ENCODE measurements at regions not wholly inside any gene's neighbourhood (a gene's known extent, or its start where the extent isn't known, plus 50 kb on each side); places are given as distances from the start of the nearest gene placed in this dataset.
"Not testable (repeated sequence)": the region's sequence is repeated elsewhere in the genome, so short reads cannot be mapped to it uniquely, and the experiment has no call there.

DNA sequence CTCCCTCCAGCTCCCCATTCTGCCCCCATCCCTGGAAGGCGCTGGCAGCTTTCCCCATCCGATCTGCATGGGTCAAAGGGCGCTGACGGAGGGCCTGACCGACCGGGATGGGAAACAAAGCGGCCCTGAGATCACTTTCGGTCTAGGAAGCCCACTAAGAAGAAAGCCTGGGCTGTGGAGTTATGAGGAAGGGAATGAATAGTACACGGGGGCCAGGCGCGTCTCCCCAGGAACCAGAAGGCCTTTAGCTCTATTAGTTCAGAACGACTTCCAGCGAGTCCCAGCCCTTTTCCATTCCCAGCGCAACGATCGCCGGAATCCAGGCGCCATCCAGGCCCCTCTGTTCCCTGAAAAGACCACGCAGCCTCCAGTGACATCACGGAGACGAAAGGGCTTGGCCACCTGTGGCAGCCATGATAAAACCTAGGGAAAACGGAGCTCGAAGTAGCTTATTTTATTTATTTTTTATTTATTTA is 70.1 kb upstream of the CCDC180 start:
- DNase-seq: no peak
- no peaks in the 10 kb centered on the region for H4K20me1 ChIP-seq (ENCODE audit: insufficient read depth)
- no peak overlapping the region for H3K27ac ChIP-seq (ENCODE audit: low read depth in 2 of 2, low read length in 1 of 2)
- no peak overlapping the region; the same call in 1 of the 2 replicates for H3K9ac ChIP-seq
- peak overlapping the region; percentile 100; the same call in 1 of the 2 replicates for H2AFZ ChIP-seq (ENCODE audit: low read depth)
- H3K36me3 ChIP-seq (replicated peaks in 1 of 2; ENCODE audit: control insufficient read depth in 1 of 2, insufficient read depth in 2 of 2, low read length in 1 of 2): no peaks in the 10 kb centered on the region
- peaks cover 20% of the 10 kb centered on the region for H3F3A ChIP-seq (replicated peaks; ENCODE audit: insufficient read depth)
- H3K27me3 ChIP-seq (ENCODE audit: insufficient read depth): no peaks in the 10 kb centered on the region
- H3K4me3 ChIP-seq (ENCODE audit: low read depth in 2 of 2, low read length in 1 of 2): peak overlapping the region in 1 of 2 experiments; percentile 58; a peak in 2 of 4 replicates
- TF ChIP-seq POLR2AphosphoS5 (IDR thresholded peaks at IDR 0.05; ENCODE audit: low read depth, low read length): no peak
- TF ChIP-seq, protein P1, sequence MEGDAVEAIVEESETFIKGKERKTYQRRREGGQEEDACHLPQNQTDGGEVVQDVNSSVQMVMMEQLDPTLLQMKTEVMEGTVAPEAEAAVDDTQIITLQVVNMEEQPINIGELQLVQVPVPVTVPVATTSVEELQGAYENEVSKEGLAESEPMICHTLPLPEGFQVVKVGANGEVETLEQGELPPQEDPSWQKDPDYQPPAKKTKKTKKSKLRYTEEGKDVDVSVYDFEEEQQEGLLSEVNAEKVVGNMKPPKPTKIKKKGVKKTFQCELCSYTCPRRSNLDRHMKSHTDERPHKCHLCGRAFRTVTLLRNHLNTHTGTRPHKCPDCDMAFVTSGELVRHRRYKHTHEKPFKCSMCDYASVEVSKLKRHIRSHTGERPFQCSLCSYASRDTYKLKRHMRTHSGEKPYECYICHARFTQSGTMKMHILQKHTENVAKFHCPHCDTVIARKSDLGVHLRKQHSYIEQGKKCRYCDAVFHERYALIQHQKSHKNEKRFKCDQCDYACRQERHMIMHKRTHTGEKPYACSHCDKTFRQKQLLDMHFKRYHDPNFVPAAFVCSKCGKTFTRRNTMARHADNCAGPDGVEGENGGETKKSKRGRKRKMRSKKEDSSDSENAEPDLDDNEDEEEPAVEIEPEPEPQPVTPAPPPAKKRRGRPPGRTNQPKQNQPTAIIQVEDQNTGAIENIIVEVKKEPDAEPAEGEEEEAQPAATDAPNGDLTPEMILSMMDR (IDR thresholded peaks at IDR 0.05): no peak
- TF ChIP-seq NRF1 (IDR thresholded peaks at IDR 0.05; ENCODE audit: low read depth, low read length): no peak
- TF ChIP-seq RAD21 (IDR thresholded peaks at IDR 0.05; ENCODE audit: low read length): no peak
- TF ChIP-seq FOSL2 (IDR thresholded peaks at IDR 0.05; ENCODE audit: borderline replicate concordance, low read depth): no peak
- no peak for TF ChIP-seq TEAD4 (IDR thresholded peaks at IDR 0.05; ENCODE audit: borderline replicate concordance, insufficient read depth)
- TF ChIP-seq, protein P2, sequence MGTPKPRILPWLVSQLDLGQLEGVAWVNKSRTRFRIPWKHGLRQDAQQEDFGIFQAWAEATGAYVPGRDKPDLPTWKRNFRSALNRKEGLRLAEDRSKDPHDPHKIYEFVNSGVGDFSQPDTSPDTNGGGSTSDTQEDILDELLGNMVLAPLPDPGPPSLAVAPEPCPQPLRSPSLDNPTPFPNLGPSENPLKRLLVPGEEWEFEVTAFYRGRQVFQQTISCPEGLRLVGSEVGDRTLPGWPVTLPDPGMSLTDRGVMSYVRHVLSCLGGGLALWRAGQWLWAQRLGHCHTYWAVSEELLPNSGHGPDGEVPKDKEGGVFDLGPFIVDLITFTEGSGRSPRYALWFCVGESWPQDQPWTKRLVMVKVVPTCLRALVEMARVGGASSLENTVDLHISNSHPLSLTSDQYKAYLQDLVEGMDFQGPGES (IDR thresholded peaks at IDR 0.05; ENCODE audit: low read depth, low read length): no peak
- TF ChIP-seq SMC3 (IDR thresholded peaks at IDR 0.05; ENCODE audit: low read depth, low read length): no peak
- TF ChIP-seq JUND (IDR thresholded peaks at IDR 0.05): no peak
- TF ChIP-seq, protein P3, sequence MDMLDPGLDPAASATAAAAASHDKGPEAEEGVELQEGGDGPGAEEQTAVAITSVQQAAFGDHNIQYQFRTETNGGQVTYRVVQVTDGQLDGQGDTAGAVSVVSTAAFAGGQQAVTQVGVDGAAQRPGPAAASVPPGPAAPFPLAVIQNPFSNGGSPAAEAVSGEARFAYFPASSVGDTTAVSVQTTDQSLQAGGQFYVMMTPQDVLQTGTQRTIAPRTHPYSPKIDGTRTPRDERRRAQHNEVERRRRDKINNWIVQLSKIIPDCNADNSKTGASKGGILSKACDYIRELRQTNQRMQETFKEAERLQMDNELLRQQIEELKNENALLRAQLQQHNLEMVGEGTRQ (IDR thresholded peaks at IDR 0.05; ENCODE audit: borderline replicate concordance, low read depth, low read length): no peak
- no peak for TF ChIP-seq PBX3 (IDR thresholded peaks at IDR 0.05)
- no peak for TF ChIP-seq FOXJ3 (CRISPR knock-in tag; IDR thresholded peaks at IDR 0.05)
- TF ChIP-seq, protein P4, sequence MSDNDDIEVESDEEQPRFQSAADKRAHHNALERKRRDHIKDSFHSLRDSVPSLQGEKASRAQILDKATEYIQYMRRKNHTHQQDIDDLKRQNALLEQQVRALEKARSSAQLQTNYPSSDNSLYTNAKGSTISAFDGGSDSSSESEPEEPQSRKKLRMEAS (IDR thresholded peaks at IDR 0.05; ENCODE audit: low read depth): no peak
- no peak for TF ChIP-seq RFX5 (IDR thresholded peaks at IDR 0.05; ENCODE audit: low read length)
- no peak for TF ChIP-seq GABPA (IDR thresholded peaks at IDR 0.05; ENCODE audit: low read depth)
- ChIA-PET POLR2A (interaction anchor here (0.6 to 1.3 kb wide), 5 partner anchors 16 to 396 kb away, joined by 3 to 5 read pairs (median 3); partner anchors contain the start of genes NCBP1 and TSTD2), CTCF (interaction anchor here (1.5 to 3.2 kb wide), 3 partner anchors 16 to 381 kb away, joined by 4 to 19 read pairs (median 6); no protein-coding TSS in a partner anchor)
- peaks cover 0 to 4% of the 10 kb centered on the region in 2 experiments; a peak in 2 of 4 replicates for H3K4me1 ChIP-seq (ENCODE audit: control insufficient read depth in 1 of 2, insufficient read depth in 2 of 2, low read depth in 1 of 2, low read length in 1 of 2)
- no peaks in the 10 kb centered on the region for H3K9me2 ChIP-seq
- peak overlapping the region; percentile 19; the same call in 1 of the 2 replicates for H3K4me2 ChIP-seq
- WGBS (ENCODE audit: low lambda C conversion rate): 97% methylated on average over 22 of the region's 23 CpGs
- no peaks in the 10 kb centered on the region for H3K9me3 ChIP-seq
- peaks cover 11% of the 10 kb centered on the region; the same call in 1 of the 2 replicates for H3K79me2 ChIP-seq (ENCODE audit: insufficient read depth)

GRCh38 chr9:97233009-97233400 is 74.5 kb upstream of the CCDC180 start:
- H3K36me3 ChIP-seq (replicated peaks in 1 of 2; ENCODE audit: control insufficient read depth in 1 of 2, insufficient read depth in 2 of 2, low read length in 1 of 2); H3K4me1 ChIP-seq (ENCODE audit: control insufficient read depth in 1 of 2, insufficient read depth in 2 of 2, low read depth in 1 of 2, low read length in 1 of 2); CTCF ChIA-PET; H3K79me2 ChIP-seq (ENCODE audit: insufficient read depth); H3K27me3 ChIP-seq (ENCODE audit: insufficient read depth); H3K4me2 ChIP-seq; H3K4me3 ChIP-seq (ENCODE audit: low read depth in 2 of 2, low read length in 1 of 2); H3K9ac ChIP-seq; DNase-seq; H3F3A ChIP-seq (replicated peaks; ENCODE audit: insufficient read depth); H4K20me1 ChIP-seq (ENCODE audit: insufficient read depth); H3K9me3 ChIP-seq; POLR2A ChIA-PET; H2AFZ ChIP-seq (ENCODE audit: low read depth); H3K27ac ChIP-seq (ENCODE audit: low read depth in 2 of 2, low read length in 1 of 2); H3K9me2 ChIP-seq: not testable (repeated sequence)
- WGBS (ENCODE audit: low lambda C conversion rate): 89% methylated on average over 2 of the region's 2 CpGs

DNA sequence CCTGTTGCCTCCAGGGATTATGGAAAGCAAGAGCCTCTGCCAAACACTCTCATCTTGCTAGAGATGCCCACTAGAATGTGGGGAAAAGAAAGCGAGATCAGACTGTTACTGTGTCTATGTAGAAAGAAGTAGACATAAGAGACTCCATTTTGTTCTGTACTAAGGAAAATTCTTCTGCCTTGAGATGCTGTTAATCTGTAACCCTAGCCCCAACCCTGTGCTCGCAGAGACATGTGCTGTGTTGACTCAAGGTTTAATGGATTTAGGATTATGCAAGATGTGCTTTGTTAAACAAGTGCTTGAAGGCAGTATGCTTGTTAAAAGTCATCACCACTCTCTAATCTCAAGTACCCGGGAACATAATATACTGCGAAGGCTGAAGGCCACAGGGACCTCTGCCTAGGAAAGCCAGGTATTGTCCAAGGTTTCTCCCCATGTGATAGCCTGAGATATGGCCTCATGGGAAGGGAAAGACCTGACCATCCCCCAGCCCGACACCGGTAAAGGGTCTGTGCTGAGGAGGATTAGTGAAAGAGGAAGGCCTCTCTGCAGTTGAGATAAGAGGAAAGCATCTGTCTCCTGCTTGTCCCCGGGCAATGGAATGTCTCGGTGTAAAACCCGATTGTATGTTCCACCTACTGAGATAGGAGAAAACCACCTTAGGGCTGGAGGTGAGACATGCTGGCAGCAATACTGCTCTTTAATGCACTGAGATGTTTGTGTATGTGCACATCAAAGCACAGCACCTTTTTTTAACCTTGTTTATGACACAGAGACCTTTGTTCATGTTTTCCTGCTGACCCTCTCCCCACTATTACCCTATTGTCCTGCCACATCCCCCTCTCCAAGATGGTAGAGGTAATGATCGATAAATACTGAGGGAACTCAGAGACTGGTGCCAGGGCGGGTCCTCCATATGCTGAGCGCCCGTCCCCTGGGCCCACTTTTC is 75.1 kb upstream of the CCDC180 start:
- H4K20me1 ChIP-seq (ENCODE audit: insufficient read depth); H3K4me1 ChIP-seq (ENCODE audit: control insufficient read depth in 1 of 2, insufficient read depth in 2 of 2, low read depth in 1 of 2, low read length in 1 of 2); H3K9ac ChIP-seq; DNase-seq; H3K4me3 ChIP-seq (ENCODE audit: low read depth in 2 of 2, low read length in 1 of 2); H3K79me2 ChIP-seq (ENCODE audit: insufficient read depth); H3K27me3 ChIP-seq (ENCODE audit: insufficient read depth); CTCF ChIA-PET; H3K9me2 ChIP-seq; H2AFZ ChIP-seq (ENCODE audit: low read depth); POLR2A ChIA-PET; H3F3A ChIP-seq (replicated peaks; ENCODE audit: insufficient read depth); H3K4me2 ChIP-seq; H3K9me3 ChIP-seq; H3K36me3 ChIP-seq (replicated peaks in 1 of 2; ENCODE audit: control insufficient read depth in 1 of 2, insufficient read depth in 2 of 2, low read length in 1 of 2); H3K27ac ChIP-seq (ENCODE audit: low read depth in 2 of 2, low read length in 1 of 2): not testable (repeated sequence)
- 58% methylated on average over 13 of the region's 13 CpGs for WGBS (ENCODE audit: low lambda C conversion rate)

Data from SK-N-SH (cell line).